ENCODE measurements at regions not wholly inside any gene's neighbourhood (a gene's known extent, or its start where the extent isn't known, plus 50 kb on each side); places are given as distances from the start of the nearest gene placed in this dataset.
"Not testable (repeated sequence)": the region's sequence is repeated elsewhere in the genome, so short reads cannot be mapped to it uniquely, and the experiment has no call there.

DNA sequence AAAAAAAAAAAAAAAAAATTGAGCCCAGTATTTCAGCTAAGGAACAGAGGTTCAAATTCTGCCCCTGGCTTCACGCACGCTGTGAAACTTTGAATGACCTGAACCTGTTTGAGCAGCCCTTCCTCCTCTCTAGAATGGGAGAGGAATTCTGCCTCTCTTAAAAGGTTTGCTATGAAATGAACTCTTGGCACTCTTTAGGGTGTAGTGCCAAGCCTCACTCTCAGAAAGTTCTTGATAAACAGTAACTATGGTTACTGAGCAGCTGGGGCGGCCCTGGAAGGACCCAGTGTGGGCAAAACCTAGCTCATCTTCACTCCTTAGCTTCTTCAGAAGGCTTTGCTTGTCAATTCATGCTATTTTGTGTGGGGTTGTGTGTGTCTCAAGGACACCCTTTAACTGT, 73.7 kb downstream of the GEMIN8 start:
- Histone ChIP-seq H3K4me1 (ENCODE audit: insufficient read depth, low read length) (no peaks in the 10 kb centered on the region), H2AFZ (ENCODE audit: low read depth, low read length) (no peak overlapping the region), H3K9me3 (ENCODE audit: low read length) (no peaks in the 10 kb centered on the region), H3K27me3 (ENCODE audit: insufficient read depth, low read length) (no peaks in the 10 kb centered on the region), H3K4me3 (ENCODE audit: low read length) (no peak overlapping the region), H3K36me3 (ENCODE audit: insufficient read depth, low read length) (no peaks in the 10 kb centered on the region)

DNA sequence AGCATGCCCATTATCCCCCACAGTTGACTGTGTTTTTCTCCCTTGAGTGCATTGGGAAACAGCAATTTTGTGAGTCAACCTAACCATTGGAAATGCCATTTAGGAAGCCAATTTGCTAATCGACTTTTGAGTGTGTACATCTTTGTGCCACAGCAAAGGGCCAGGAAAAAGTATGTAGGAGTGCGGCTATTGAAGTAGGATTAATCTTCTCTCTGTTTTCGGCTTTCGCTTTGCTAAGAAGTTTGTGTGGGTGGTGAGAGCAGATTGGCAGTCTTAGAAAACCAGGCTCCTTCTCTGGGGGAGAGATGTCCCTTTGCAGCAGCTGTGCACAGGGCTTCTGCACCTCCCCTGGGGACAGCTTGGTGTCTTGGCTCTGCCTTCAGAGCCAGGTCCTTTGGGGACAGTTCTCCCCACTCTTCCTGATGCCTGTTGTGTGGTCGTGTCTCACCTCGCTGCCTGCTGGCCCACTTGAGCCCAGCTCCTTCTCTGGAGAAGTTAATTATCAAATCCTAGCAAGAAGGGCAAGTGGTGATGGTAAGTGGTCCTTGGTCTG, 74.5 kb downstream of the GEMIN8 start:
- Histone ChIP-seq H3K4me1 (ENCODE audit: insufficient read depth, low read length) (no peaks in the 10 kb centered on the region), H3K9me3 (ENCODE audit: low read length) (no peaks in the 10 kb centered on the region), H3K4me3 (ENCODE audit: low read length) (no peak overlapping the region), H3K27me3 (ENCODE audit: insufficient read depth, low read length) (no peaks in the 10 kb centered on the region), H2AFZ (ENCODE audit: low read depth, low read length) (no peak overlapping the region), H3K36me3 (ENCODE audit: insufficient read depth, low read length) (no peaks in the 10 kb centered on the region)

DNA sequence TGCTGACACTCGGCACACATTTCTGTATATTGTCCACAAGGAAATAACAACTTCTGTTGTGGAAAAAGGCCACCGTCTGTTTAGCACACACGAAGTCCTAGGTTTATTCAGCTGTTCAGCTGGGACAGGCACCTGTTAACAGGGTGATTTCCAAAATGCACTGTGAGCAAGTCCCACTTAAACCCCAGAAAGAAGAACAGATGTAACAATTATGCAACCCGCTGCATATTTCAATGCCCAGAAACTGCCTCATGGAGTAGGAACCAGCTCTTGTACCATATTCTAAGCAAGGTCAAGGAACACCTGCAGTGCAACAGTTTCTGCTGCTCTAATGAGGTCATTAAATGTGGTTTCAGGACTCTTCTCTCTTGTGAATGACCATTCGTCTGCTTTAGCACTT, 77.1 kb downstream of the GEMIN8 start:
- H3K36me3 ChIP-seq (ENCODE audit: insufficient read depth, low read length), result no peaks in the 10 kb centered on the region
- H3K27me3 ChIP-seq (ENCODE audit: insufficient read depth, low read length), result no peaks in the 10 kb centered on the region
- H2AFZ ChIP-seq (ENCODE audit: low read depth, low read length), result no peak overlapping the region
- H3K4me3 ChIP-seq (ENCODE audit: low read length), result no peak overlapping the region
- H3K4me1 ChIP-seq (ENCODE audit: insufficient read depth, low read length), result no peaks in the 10 kb centered on the region
- H3K9me3 ChIP-seq (ENCODE audit: low read length), result no peaks in the 10 kb centered on the region

DNA sequence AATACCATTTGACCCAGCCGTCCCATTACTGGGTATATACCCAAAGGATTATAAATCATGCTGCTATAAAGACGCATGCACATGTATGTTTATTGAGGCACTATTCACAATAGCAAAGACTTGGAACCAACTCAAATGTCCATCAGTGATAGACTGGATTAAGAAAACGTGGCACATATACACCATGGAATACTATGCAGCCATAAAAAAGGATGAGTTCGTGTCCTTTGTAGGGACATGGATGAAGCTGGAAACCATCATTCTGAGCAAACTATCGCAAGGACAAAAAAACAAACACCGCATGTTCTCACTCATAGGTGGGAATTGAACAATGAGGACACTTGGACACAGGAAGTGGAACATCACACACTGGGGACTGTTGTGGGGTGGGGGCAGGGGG, 83.5 kb downstream of the GEMIN8 start:
- not testable (repeated sequence) for H3K4me1 ChIP-seq (ENCODE audit: insufficient read depth, low read length); H3K36me3 ChIP-seq (ENCODE audit: insufficient read depth, low read length); H2AFZ ChIP-seq (ENCODE audit: low read depth, low read length); H3K27me3 ChIP-seq (ENCODE audit: insufficient read depth, low read length); H3K4me3 ChIP-seq (ENCODE audit: low read length); H3K9me3 ChIP-seq (ENCODE audit: low read length)

DNA sequence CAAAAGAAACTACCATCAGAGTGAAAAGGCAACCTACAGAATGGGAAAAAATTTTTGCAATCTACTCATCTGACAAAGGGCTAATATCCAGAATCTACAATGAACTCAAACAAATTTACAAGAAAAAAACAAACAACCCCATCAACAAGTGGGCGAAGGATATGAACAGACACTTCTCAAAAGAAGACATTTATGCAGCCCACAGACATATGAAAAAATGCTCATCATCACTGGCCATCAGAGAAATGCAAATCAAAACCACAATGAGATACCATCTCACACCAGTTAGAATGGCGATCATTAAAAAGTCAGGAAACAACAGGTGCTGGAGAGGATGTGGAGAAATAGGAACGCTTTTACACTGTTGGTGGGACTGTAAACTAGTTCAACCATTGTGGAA, 83.9 kb downstream of the GEMIN8 start:
- not testable (repeated sequence) for H3K27me3 ChIP-seq (ENCODE audit: insufficient read depth, low read length); H3K9me3 ChIP-seq (ENCODE audit: low read length); H3K4me3 ChIP-seq (ENCODE audit: low read length); H3K36me3 ChIP-seq (ENCODE audit: insufficient read depth, low read length); H2AFZ ChIP-seq (ENCODE audit: low read depth, low read length)
- peaks cover 10% of the 10 kb centered on the region for H3K4me1 ChIP-seq (ENCODE audit: insufficient read depth, low read length)

DNA sequence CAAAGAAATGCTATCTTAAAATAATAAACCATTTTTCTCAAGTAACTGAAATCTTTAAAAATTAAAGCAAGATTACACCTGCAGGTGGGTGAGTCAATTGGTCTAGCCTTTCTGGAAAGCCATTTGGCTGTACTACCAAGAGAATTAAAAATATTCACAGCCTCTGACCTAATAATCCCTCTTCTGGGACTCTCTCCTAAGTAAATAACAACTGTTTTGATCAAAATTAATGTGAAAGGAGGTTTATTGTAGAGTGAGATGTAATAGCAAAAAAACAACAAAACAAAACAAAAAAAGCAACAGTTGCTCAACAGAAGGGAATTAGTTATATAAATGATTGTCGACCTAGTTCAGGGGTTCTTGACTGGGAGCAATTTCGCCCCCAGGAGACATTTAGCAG, 89.0 kb downstream of the GEMIN8 start:
- H3K4me3 ChIP-seq (ENCODE audit: low read length), result no peak overlapping the region
- no peaks in the 10 kb centered on the region for H3K9me3 ChIP-seq (ENCODE audit: low read length)
- H3K36me3 ChIP-seq (ENCODE audit: insufficient read depth, low read length), result peaks cover under 1% of the 10 kb centered on the region
- no peaks in the 10 kb centered on the region for H3K27me3 ChIP-seq (ENCODE audit: insufficient read depth, low read length)
- H3K4me1 ChIP-seq (ENCODE audit: insufficient read depth, low read length), result peaks cover 30% of the 10 kb centered on the region
- H2AFZ ChIP-seq (ENCODE audit: low read depth, low read length), result no peak overlapping the region

DNA sequence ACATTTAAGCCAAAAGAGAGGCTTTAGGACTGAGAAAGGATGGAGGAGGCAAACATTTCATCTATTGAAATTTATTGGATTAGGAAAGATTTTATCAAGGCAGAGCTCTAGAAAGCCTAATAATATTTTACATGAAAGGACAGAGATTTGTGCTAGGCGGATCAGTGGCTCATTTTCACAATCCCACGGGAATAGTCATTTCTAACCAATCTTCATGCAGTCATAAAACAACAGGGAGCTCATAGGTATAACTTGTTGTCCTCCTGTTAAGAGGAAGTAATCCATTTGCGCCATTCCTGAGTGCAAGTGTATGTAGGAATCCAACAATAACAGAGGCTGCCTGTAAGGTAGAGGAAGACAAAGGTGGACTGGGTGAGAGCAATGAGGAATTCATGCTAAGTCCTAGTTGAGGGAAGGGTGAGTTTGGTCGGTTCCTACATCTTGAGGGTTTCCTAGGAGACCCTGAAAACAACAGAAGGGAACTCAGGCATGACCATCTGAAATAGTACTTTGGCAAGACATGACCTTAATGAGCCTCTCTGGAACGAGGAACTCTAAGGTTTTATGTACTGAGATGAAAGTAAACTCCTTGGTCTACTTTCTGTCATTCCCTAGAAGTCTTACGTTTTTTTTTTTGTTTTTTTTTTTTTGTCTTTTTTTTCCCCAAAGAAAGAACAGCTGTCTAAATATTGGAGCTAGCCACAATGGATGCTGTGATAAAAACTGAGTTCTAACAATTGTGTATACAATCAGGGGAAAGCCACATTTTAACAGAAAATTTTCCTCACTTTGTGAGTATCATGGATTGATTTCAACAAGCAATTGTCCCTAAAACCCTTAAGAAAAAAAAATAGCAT, 89.7 kb downstream of the GEMIN8 start:
- Histone ChIP-seq H3K27me3 (ENCODE audit: insufficient read depth, low read length) (no peaks in the 10 kb centered on the region), H3K4me3 (ENCODE audit: low read length) (peak overlapping the region; percentile 65), H3K4me1 (ENCODE audit: insufficient read depth, low read length) (peaks cover 32% of the 10 kb centered on the region), H3K36me3 (ENCODE audit: insufficient read depth, low read length) (peaks cover 3% of the 10 kb centered on the region), H3K9me3 (ENCODE audit: low read length) (no peaks in the 10 kb centered on the region), H2AFZ (ENCODE audit: low read depth, low read length) (no peak overlapping the region)

DNA sequence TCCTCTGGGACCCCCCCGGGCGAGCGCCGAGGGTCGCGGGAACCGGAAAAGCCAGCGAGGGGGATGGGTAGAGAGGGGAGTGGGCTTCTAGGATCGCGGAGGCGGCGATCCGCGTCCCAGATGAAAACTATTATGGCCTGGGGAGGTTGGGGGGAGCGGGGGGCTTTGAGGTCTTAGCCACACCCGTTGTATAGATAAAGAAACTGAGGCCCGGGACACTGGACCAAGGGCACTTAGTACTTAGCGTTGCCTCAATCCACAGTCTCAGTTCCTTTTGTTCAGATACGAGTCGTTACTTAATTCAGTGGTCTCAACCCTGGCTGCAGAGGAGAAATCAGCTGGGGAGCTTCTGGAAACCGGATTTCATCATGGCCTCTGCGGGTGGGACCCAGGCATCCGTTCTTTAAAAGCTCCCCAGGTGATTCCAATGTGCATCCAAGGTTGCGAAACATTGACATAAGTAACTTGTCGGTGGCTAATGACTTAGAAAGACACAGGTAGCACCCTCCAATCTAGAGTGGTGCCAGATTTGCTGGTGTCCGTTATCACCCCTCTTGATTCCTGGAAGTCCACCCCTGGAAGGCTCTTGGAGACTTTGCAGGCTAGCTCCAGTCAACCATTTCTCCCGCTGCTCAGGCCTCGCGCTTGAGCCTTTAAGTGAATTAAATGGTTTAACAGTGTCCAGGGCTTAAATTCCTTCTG, 90.7 kb downstream of the GEMIN8 start:
- peak overlapping the region; percentile 65 for H3K4me3 ChIP-seq (ENCODE audit: low read length)
- H3K4me1 ChIP-seq (ENCODE audit: insufficient read depth, low read length), result peaks cover 32% of the 10 kb centered on the region
- no peaks in the 10 kb centered on the region for H3K9me3 ChIP-seq (ENCODE audit: low read length)
- H3K27me3 ChIP-seq (ENCODE audit: insufficient read depth, low read length), result no peaks in the 10 kb centered on the region
- H2AFZ ChIP-seq (ENCODE audit: low read depth, low read length), result peak overlapping the region; percentile 38
- peaks cover 11% of the 10 kb centered on the region for H3K36me3 ChIP-seq (ENCODE audit: insufficient read depth, low read length)

DNA sequence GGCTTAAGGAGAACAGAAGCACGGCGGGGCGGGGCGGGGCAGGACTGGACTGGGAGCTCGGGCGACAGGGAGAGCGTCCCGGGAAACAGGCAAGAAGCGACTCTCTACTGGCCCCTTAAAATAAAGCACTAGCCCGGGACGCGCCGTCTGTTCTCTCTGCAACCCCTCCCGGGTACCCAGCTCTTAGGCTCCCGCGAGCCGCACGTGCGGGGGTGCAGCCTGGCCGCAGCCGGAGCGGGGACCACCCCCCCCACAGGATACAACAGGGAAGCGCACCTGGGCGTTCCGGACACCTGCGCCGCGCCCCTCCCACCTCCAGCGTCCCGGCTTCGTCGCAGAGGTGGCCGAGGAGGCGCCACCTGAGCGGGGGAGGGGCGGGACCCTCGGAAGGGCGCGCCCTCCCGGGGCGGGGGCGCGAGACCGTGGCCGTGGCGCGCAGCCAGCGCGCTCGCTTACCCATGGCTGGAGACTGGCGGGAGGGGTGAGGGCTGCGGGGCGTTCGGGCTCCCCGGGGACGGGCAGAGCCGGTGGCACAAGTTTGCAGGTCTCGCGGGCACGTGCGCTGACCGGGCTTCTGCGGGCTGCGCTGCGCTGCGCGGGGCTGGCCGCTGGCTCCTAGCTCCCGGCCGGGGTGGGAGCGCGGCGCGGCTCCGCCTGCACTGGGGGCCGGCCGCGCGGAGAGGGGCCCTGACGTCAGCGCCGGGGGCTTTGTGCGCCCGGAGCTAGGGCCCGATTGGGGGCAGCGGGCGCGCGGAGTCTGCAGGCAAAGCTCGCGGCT, 91.5 kb downstream of the GEMIN8 start:
- Histone ChIP-seq H3K4me3 (ENCODE audit: low read length) (peak overlapping the region; percentile 65), H3K4me1 (ENCODE audit: insufficient read depth, low read length) (peaks cover 32% of the 10 kb centered on the region), H2AFZ (ENCODE audit: low read depth, low read length) (peak overlapping the region; percentile 38), H3K9me3 (ENCODE audit: low read length) (no peaks in the 10 kb centered on the region), H3K27me3 (ENCODE audit: insufficient read depth, low read length) (no peaks in the 10 kb centered on the region), H3K36me3 (ENCODE audit: insufficient read depth, low read length) (peaks cover 18% of the 10 kb centered on the region)

DNA sequence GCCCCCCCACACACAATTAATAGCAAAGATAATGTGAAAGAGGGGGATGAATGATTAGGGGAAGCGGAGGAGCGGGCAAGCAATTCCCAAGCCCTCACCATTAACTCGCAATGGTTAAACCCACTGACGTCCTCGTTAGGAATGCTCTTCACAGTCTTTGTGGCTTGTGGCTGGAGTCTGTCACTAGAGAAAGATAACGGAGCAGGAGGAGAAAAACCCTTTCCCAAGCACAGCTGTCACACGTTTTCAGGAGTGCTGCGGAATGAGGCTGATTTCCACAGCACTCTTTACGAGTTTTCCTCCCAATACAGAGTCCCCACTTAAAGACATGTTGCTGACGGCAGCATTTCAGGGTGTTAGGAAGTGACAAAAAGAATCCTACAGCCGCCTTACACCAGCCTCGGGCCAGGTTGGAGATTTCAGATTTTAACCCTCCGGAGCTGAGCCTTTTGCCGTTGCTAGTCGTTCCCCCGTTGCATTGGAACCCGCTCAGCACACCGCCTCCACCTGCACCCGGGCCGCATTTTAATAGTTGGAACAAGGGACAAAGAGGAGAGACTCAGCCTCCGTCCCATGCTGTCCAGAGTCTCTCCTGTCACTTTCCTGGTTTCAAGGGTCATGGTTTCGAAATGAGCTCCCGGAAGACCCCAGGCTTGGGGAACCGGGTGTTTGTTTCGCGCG, 92.2 kb downstream of the GEMIN8 start:
- H3K4me3 ChIP-seq (ENCODE audit: low read length), result peak overlapping the region; percentile 65
- peaks cover 32% of the 10 kb centered on the region for H3K4me1 ChIP-seq (ENCODE audit: insufficient read depth, low read length)
- no peak overlapping the region for H2AFZ ChIP-seq (ENCODE audit: low read depth, low read length)
- H3K9me3 ChIP-seq (ENCODE audit: low read length), result no peaks in the 10 kb centered on the region
- H3K27me3 ChIP-seq (ENCODE audit: insufficient read depth, low read length), result no peaks in the 10 kb centered on the region
- peaks cover 22% of the 10 kb centered on the region for H3K36me3 ChIP-seq (ENCODE audit: insufficient read depth, low read length)

DNA sequence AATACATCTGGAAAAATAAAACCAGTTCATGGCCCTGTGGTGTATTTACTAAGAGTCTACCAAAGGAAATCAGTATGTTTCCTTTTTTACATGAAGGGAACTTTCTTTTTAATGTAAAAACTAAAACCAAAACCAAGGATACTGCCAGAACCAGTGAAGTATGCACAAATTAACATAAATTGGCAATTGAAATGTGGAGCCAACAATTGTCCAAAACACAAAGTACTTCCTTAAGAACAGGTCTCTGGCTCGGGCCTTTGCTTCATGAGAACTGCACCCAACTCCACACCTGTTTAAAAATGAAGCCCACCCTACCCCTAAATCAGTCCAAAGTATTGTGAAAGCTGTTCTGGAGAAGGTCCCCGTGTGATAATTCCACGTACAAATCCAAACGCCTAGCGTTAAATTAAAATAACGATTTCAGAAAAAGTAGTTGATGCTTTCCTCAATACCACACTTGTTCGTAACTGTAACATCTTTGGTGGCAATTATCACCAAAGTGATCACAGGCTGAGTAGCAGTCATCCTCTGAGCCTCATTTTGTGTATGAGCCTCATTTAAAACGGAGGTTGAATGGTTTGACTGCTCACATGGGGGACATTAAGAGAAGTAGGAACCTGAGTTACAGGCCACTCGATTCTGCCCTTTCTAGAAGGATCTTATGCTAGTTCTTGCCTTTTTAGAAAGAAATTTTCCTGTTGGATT, 93.0 kb downstream of the GEMIN8 start:
- Histone ChIP-seq H3K27me3 (ENCODE audit: insufficient read depth, low read length) (no peaks in the 10 kb centered on the region), H3K4me1 (ENCODE audit: insufficient read depth, low read length) (peaks cover 31% of the 10 kb centered on the region), H3K36me3 (ENCODE audit: insufficient read depth, low read length) (peaks cover 25% of the 10 kb centered on the region), H3K9me3 (ENCODE audit: low read length) (no peaks in the 10 kb centered on the region), H3K4me3 (ENCODE audit: low read length) (peak overlapping the region; percentile 65), H2AFZ (ENCODE audit: low read depth, low read length) (no peak overlapping the region)

DNA sequence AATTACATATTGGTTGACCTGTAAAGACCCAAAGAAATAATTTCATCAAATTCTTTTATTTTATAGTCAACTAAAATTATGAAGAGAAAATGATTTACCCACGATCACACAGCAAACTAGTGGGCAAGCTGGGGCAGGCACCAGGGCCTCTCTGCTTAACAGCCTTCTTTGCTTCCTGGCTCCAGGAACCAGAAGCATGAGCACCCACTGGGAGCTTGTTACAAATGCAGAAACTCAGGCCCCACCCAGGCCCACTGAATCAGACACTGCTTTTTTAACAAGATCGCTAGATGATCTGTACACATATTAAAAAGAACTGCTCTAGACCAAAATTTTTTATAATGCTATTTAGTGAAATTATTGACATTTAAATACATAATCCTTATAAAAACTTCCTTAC, 95.0 kb downstream of the GEMIN8 start:
- H3K9me3 ChIP-seq (ENCODE audit: low read length), result no peaks in the 10 kb centered on the region
- no peaks in the 10 kb centered on the region for H3K27me3 ChIP-seq (ENCODE audit: insufficient read depth, low read length)
- no peak overlapping the region for H2AFZ ChIP-seq (ENCODE audit: low read depth, low read length)
- H3K4me3 ChIP-seq (ENCODE audit: low read length), result no peak overlapping the region
- peaks cover 16% of the 10 kb centered on the region for H3K4me1 ChIP-seq (ENCODE audit: insufficient read depth, low read length)
- peaks cover 27% of the 10 kb centered on the region for H3K36me3 ChIP-seq (ENCODE audit: insufficient read depth, low read length)
